A549 (cell line): ENCODE measurements at regions not wholly inside any gene's neighbourhood (a gene's known extent, or its start where the extent isn't known, plus 50 kb on each side); places are given as distances from the start of the nearest gene placed in this dataset.

Experiments used
- ATAC-seq, 2 experiments: fragments of 200-7000 bp in 1 of 2; fragments of >200 bp in 1 of 2; cut with Nextera tagmentation in 1 of 2; cut with Tn5 transposase in 1 of 2; 3 replicates each; pipeline versions ENCODE4 v1.8.0 to v1.9.1; 2018 to 2020; ENCODE audit warnings: mild to moderate bottlenecking in 1 of 2, moderate library complexity in 1 of 2
- CTCF ChIA-PET: fragments of 300-600 bp; sonication (Branson Sonifier 250); formaldehyde crosslinking; extraction: SDS; loops from one replicate; lab custom pipeline; 2021; ENCODE audit warnings: antibody characterized with exemption, inconsistent platforms; lab: Yijun Ruan, JAX
- POLR2A ChIA-PET: fragments of 350-600 bp; formaldehyde crosslinking; extraction: SDS; loops from one replicate; lab custom pipeline; 2021; ENCODE audit warnings: antibody characterized with exemption, inconsistent platforms; lab: Yijun Ruan, JAX
- DNase-seq, 2 experiments: peaks; one replicate each; pipeline versions ENCODE4 v3.0.0 to v3.0.0-alpha.2; 2011 to 2016; ENCODE audit warnings: low read depth in 1 of 2, low spot score in 1 of 2
- FAIRE-seq: peaks from 2 replicates; lab custom pipeline; 2011; peaks lifted over from hg19 to GRCh38; lab: Jason Lieb, UNC
- H3K27ac ChIP-seq, 2 experiments: fragments of >200 bp; sonication (Bioruptor Twin); formaldehyde crosslinking; 3 replicates each; pipeline ENCODE4 v1.5.1; 2016 to 2017
- H3K4me1 ChIP-seq: fragments of >200 bp; sonication (Bioruptor Twin); formaldehyde crosslinking; 3 replicates; pipeline ENCODE4 v1.6.1; 2016
- H3K4me2 ChIP-seq: fragments of >200 bp; sonication (Bioruptor Twin); formaldehyde crosslinking; 3 replicates; pipeline ENCODE4 v1.6.1; 2016
- H3K4me3 ChIP-seq: fragments of >200 bp; sonication (Bioruptor Twin); formaldehyde crosslinking; 3 replicates; pipeline ENCODE4 v1.5.1; 2016
- H3K9me3 ChIP-seq: fragments of >200 bp; sonication (Bioruptor Twin); formaldehyde crosslinking; 3 replicates; pipeline ENCODE4 v1.6.1; 2016
- BHLHE40 ChIP-seq: IDR thresholded peaks from 2 replicates; pipeline ENCODE4 v1.6.1; 2012; ENCODE audit warnings: low read depth, low read length, inconsistent platforms
- CBX2 ChIP-seq: fragments of 200-600 bp; sonication (generic); IDR thresholded peaks from 2 replicates; pipeline ENCODE4 v1.6.1; 2016; ENCODE audit warnings: low read depth, mild to moderate bottlenecking, borderline replicate concordance
- CEBPB ChIP-seq, 2 experiments: fragments of >200 bp in 1 of 2; sonication (Bioruptor Twin) in 1 of 2; formaldehyde crosslinking in 1 of 2; IDR thresholded peaks; 2 replicates each; pipeline ENCODE4 v1.6.1; 2012 to 2016
- CHD2 ChIP-seq: fragments of 150-350 bp; IDR thresholded peaks from 2 replicates; pipeline ENCODE4 v1.6.1; 2014; ENCODE audit warnings: low read length; ENCODE audit not compliant: partially characterized antibody
- EHMT2 ChIP-seq: fragments of 200-600 bp; sonication (generic); IDR thresholded peaks from 2 replicates; pipeline ENCODE4 v1.6.1; 2016; ENCODE audit warnings: antibody characterized with exemption, low read depth, mild to moderate bottlenecking, moderate library complexity
- FOSB ChIP-seq: fragments of 250-450 bp; sonication (Bioruptor Pico); IDR thresholded peaks from 2 replicates; pipeline ENCODE4 v1.5.0; 2020; ENCODE audit warnings: mild to moderate bottlenecking, moderate library complexity
- FOXS1 ChIP-seq: fragments of 250-450 bp; sonication (Bioruptor Pico); IDR thresholded peaks from 2 replicates; pipeline ENCODE4 v1.5.0; 2020; ENCODE audit warnings: mild to moderate bottlenecking, moderate library complexity
- HOXA7 ChIP-seq: fragments of 250-450 bp; sonication (Bioruptor Pico); IDR thresholded peaks from 2 replicates; pipeline ENCODE4 v1.5.0; 2020; ENCODE audit warnings: mild to moderate bottlenecking, moderate library complexity
- JUN ChIP-seq, 2 experiments: fragments of >200 bp; sonication (Bioruptor Twin); formaldehyde crosslinking; IDR thresholded peaks; 2 replicates in 1 of 2; 3 replicates in 1 of 2; pipeline ENCODE4 v1.6.1; 2016 to 2017
- JUNB ChIP-seq: fragments of >200 bp; sonication (Bioruptor Twin); formaldehyde crosslinking; IDR thresholded peaks from 2 replicates; pipeline ENCODE4 v1.6.1; 2016
- KDM1A ChIP-seq: fragments of 200-600 bp; sonication (generic); IDR thresholded peaks from 2 replicates; pipeline ENCODE4 v1.6.1; 2016; ENCODE audit warnings: low read depth, mild to moderate bottlenecking
- KDM5A ChIP-seq: fragments of 200-600 bp; sonication (generic); IDR thresholded peaks from 2 replicates; pipeline ENCODE4 v1.6.1; 2016; ENCODE audit warnings: antibody characterized with exemption, mild to moderate bottlenecking
- NFE2L2 ChIP-seq: fragments of 150-350 bp; conservative IDR thresholded peaks from 2 replicates; pipeline ENCODE4 v1.6.1; 2014; ENCODE audit warnings: low read length
- PHF8 ChIP-seq: fragments of 200-600 bp; sonication (generic); IDR thresholded peaks from 2 replicates; pipeline ENCODE4 v1.6.1; 2016; ENCODE audit warnings: low read depth, mild to moderate bottlenecking, antibody characterized with exemption, moderate library complexity, borderline replicate concordance
- POLR2A ChIP-seq: IDR thresholded peaks from 2 replicates; pipeline ENCODE4 v1.6.1; 2012; ENCODE audit warnings: mild to moderate bottlenecking, low read length
- POLR2AphosphoS2 ChIP-seq: conservative IDR thresholded peaks from 2 replicates; pipeline ENCODE4 v1.6.1; 2012; ENCODE audit warnings: low read length, improper control_type of control experiment, inconsistent platforms
- RAD21 ChIP-seq, 2 experiments: fragments of >200 bp in 1 of 2; sonication (Bioruptor Twin) in 1 of 2; formaldehyde crosslinking in 1 of 2; IDR thresholded peaks in 1 of 2; conservative IDR thresholded peaks in 1 of 2; 2 replicates in 1 of 2; 3 replicates in 1 of 2; pipeline ENCODE4 v1.6.1; 2012 to 2018; ENCODE audit warnings: inconsistent platforms in 1 of 2
- RNF2 ChIP-seq: fragments of 200-600 bp; sonication (generic); IDR thresholded peaks from 2 replicates; pipeline ENCODE4 v1.6.1; 2016; ENCODE audit warnings: low read depth, mild to moderate bottlenecking, antibody characterized with exemption, moderate library complexity, borderline replicate concordance
- SREBF2 ChIP-seq: fragments of 450-650 bp; IDR thresholded peaks from 2 replicates; pipeline ENCODE4 v1.6.1; 2014; ENCODE audit warnings: mild to moderate bottlenecking, moderate library complexity
- TFCP2L1 ChIP-seq: fragments of 250-450 bp; sonication (Bioruptor Pico); IDR thresholded peaks from 2 replicates; pipeline ENCODE4 v1.5.0; 2021; ENCODE audit warnings: mild to moderate bottlenecking
- WGBS: methylation state at CpG from one replicate; pipeline ENCODE4 v1.1.6; 2017; ENCODE audit errors: missing lambda C conversion rate; 5-methylcytosine and 5-hydroxymethylcytosine counted together
- TF ChIP-seq, protein P1 (sequence below): fragments of 250-450 bp; sonication (Bioruptor Pico); IDR thresholded peaks from 2 replicates; pipeline ENCODE4 v1.5.0; 2021; ENCODE audit warnings: mild to moderate bottlenecking, moderate library complexity, borderline replicate concordance
- TF ChIP-seq, protein P2 (sequence below): IDR thresholded peaks from 2 replicates; pipeline ENCODE4 v1.6.1; 2012; ENCODE audit warnings: low read depth, borderline replicate concordance
- TF ChIP-seq, protein P3 (sequence below): fragments of >200 bp; sonication (Bioruptor Twin); formaldehyde crosslinking; IDR thresholded peaks from 3 replicates; pipeline ENCODE4 v1.5.1; 2016
- TF ChIP-seq, protein P4 (sequence below): fragments of 250-450 bp; sonication (Bioruptor Pico); IDR thresholded peaks from 2 replicates; pipeline ENCODE4 v1.5.0; 2020; ENCODE audit warnings: low read depth, mild to moderate bottlenecking, moderate library complexity
- TF ChIP-seq, protein P5 (sequence below): IDR thresholded peaks from 2 replicates; pipeline ENCODE4 v1.6.1; 2012

DNA sequence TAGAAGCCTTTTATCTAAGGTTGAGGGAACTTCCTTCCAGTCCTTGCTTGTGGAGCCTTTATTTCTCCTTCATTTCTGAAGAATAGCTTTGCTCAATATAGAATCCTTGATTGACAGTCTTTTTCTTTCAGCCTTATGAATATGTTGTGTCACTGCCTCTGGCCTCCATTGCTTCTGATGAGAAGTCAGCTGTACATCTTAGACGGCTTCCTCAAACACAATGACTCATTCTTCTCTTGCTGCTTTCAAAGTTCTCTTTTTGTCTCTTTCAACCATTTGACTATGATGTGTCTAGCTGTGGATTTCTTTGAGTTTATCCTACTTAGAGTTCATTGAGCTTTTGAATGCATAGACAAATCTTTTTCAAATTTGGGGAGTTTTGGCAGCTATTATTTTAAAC lies 893.2 kb downstream of the BRD1 start:
- H3K4me3 ChIP-seq, result no peak overlapping the region
- no peak for DNase-seq
- CTCF ChIA-PET, result interaction anchor here (2.6 kb wide), 1 partner anchor 10 kb away, joined by 10 read pairs; no protein-coding TSS in a partner anchor
- 0 out of 3 replicates have a peak, but pooled peaks cover 5% of the 10 kb centered on the region for H3K9me3 ChIP-seq
- H3K27ac ChIP-seq, result no peak overlapping the region
- TF ChIP-seq EHMT2 (no peak), NFE2L2 (no peak), POLR2AphosphoS2 (no peak), SREBF2 (no peak), FOXS1 (CRISPR knock-in tag) (no peak), RNF2 (no peak), CHD2 (no peak), CEBPB (IDR thresholded peaks at IDR 0.05) (no peak), RAD21 (conservative IDR thresholded peaks at IDR 0.05 in 1 of 2, IDR thresholded peaks at IDR 0.05 in 1 of 2) (no peak), HOXA7 (CRISPR knock-in tag) (no peak), FOSB (CRISPR knock-in tag) (no peak), JUNB (no peak), CBX2 (no peak), KDM1A (no peak), JUN (IDR thresholded peaks at IDR 0.05) (no peak), TFCP2L1 (CRISPR knock-in tag) (no peak), BHLHE40 (no peak)
- TF ChIP-seq, protein P1, sequence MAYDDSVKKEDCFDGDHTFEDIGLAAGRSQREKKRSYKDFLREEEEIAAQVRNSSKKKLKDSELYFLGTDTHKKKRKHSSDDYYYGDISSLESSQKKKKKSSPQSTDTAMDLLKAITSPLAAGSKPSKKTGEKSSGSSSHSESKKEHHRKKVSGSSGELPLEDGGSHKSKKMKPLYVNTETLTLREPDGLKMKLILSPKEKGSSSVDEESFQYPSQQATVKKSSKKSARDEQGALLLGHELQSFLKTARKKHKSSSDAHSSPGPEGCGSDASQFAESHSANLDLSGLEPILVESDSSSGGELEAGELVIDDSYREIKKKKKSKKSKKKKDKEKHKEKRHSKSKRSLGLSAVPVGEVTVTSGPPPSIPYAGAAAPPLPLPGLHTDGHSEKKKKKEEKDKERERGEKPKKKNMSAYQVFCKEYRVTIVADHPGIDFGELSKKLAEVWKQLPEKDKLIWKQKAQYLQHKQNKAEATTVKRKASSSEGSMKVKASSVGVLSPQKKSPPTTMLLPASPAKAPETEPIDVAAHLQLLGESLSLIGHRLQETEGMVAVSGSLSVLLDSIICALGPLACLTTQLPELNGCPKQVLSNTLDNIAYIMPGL (CRISPR knock-in tag), result no peak
- TF ChIP-seq, protein P2, sequence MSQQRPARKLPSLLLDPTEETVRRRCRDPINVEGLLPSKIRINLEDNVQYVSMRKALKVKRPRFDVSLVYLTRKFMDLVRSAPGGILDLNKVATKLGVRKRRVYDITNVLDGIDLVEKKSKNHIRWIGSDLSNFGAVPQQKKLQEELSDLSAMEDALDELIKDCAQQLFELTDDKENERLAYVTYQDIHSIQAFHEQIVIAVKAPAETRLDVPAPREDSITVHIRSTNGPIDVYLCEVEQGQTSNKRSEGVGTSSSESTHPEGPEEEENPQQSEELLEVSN, result no peak
- TF ChIP-seq, all 56 proteins: peak for 0
- POLR2A ChIA-PET, result no interaction called here
- ATAC-seq (no peak), FAIRE-seq (no peak)
- no peaks in the 10 kb centered on the region for H3K4me1 ChIP-seq
- no peak overlapping the region for H3K4me2 ChIP-seq
- WGBS, result 4% methylated on average over 1 of the region's 1 CpG

DNA sequence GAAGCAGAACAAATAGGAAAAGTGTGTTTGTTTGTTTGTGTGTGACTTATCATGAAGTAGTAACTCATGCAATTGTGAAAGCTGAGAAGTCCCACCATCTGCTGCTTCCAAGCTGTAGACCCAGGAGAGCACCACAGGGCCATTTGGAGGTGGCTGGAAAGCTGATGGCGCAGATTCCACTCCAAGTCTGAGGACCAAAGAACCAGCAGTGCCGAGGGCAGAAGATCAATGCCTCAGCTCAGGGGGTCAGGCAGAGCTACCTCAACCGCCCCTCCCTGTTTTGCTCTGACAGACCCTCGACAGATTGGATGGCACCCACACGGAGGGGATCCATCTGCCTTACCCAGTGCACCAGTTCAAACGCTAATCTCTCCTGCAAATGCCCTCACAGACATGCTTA lies 896.2 kb downstream of the BRD1 start:
- no peak overlapping the region for H3K4me3 ChIP-seq
- no peak overlapping the region for H3K4me2 ChIP-seq
- TF ChIP-seq, protein P3, sequence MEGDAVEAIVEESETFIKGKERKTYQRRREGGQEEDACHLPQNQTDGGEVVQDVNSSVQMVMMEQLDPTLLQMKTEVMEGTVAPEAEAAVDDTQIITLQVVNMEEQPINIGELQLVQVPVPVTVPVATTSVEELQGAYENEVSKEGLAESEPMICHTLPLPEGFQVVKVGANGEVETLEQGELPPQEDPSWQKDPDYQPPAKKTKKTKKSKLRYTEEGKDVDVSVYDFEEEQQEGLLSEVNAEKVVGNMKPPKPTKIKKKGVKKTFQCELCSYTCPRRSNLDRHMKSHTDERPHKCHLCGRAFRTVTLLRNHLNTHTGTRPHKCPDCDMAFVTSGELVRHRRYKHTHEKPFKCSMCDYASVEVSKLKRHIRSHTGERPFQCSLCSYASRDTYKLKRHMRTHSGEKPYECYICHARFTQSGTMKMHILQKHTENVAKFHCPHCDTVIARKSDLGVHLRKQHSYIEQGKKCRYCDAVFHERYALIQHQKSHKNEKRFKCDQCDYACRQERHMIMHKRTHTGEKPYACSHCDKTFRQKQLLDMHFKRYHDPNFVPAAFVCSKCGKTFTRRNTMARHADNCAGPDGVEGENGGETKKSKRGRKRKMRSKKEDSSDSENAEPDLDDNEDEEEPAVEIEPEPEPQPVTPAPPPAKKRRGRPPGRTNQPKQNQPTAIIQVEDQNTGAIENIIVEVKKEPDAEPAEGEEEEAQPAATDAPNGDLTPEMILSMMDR, result no peak
- TF ChIP-seq JUN (IDR thresholded peaks at IDR 0.05), result no peak
- TF ChIP-seq POLR2A, result no peak
- TF ChIP-seq RNF2, result no peak
- TF ChIP-seq, protein P4, sequence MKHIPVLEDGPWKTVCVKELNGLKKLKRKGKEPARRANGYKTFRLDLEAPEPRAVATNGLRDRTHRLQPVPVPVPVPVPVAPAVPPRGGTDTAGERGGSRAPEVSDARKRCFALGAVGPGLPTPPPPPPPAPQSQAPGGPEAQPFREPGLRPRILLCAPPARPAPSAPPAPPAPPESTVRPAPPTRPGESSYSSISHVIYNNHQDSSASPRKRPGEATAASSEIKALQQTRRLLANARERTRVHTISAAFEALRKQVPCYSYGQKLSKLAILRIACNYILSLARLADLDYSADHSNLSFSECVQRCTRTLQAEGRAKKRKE (CRISPR knock-in tag), result no peak
- no peak for TF ChIP-seq PHF8
- no peak for TF ChIP-seq FOXS1 (CRISPR knock-in tag)
- TF ChIP-seq, protein P5, sequence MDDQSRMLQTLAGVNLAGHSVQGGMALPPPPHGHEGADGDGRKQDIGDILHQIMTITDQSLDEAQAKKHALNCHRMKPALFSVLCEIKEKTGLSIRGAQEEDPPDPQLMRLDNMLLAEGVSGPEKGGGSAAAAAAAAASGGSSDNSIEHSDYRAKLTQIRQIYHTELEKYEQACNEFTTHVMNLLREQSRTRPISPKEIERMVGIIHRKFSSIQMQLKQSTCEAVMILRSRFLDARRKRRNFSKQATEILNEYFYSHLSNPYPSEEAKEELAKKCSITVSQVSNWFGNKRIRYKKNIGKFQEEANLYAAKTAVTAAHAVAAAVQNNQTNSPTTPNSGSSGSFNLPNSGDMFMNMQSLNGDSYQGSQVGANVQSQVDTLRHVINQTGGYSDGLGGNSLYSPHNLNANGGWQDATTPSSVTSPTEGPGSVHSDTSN, result no peak
- TF ChIP-seq KDM5A, result no peak
- TF ChIP-seq, all 56 proteins: peak for 0
- Histone ChIP-seq H3K4me1 (no peaks in the 10 kb centered on the region), H3K27ac (no peak overlapping the region), H3K9me3 (0 out of 3 replicates have a peak, but pooled peaks cover 5% of the 10 kb centered on the region)
- FAIRE-seq, result no peak
- ATAC-seq, result no peak
- CTCF ChIA-PET, result no interaction called here
- WGBS, result 0% methylated on average over 4 of the region's 6 CpGs
- POLR2A ChIA-PET, result no interaction called here
- no peak for DNase-seq
